Stimulated activated CD8-positive, alpha-beta memory T cell treated with anti-CD3 and anti-CD28 coated beads, Interleukin-7, amount 100 ng/mL, for 24 hours (primary cell): ENCODE measurements at regions not wholly inside any gene's neighbourhood (a gene's known extent, or its start where the extent isn't known, plus 50 kb on each side); places are given as distances from the start of the nearest gene placed in this dataset.

Experiments
- DNase-seq: peaks from one replicate; pipeline ENCODE4 v3.0.0-alpha.2; 2020; ENCODE audit warnings: low read depth

DNA sequence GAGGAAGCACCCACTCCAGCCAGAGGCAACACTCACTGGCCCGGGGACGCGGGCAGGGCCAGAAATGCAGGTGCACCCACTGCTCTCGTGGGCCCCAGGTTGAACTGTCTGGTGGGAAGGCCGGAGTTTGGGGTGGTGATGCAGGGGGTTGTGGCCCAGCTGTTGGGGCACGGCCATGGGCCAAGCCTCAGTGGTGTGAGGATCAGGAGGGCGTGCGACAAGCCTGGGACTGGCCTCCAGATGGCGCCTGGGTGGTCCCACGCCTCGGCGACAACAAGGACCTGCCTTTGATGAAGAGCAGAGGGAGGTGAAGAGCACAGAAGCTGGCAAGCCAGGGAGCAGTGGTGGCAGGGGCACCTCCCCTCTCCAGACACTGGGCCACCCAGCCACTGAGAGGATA, 240.8 kb downstream of the BRD1 start:
- DNase-seq, result no peak

GRCh38 chr22:49586244-49586748, 241.4 kb downstream of the BRD1 start:
- no peak for DNase-seq

GRCh38 chr22:49585461-49586243, 242.0 kb downstream of the BRD1 start:
- no peak for DNase-seq

GRCh38 chr22:49583886-49584505, 243.7 kb downstream of the BRD1 start:
- no peak for DNase-seq

DNA sequence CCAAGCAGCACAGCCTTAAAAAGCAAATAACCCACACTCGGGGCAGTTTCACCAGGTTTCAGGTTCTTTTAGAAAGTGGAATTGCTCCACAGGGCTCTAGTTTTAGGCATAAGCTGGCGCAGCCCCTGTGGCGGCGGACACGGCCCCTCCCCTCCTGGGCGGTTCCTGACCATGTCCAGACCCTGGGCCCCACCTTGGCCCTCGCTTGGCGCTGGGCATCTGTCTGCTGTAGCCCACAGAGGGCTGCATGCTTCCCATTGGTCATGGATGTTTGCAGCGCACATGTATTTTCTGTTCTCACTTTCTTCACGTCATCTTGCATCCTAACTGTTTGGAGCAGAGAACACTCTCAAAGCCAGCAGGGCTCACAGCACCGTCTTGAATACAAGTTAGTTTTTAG, 244.3 kb downstream of the BRD1 start:
- DNase-seq, result no peak

- no peak for DNase-seq
Observed at GRCh38 chr22:49582678-49583077, 245.0 kb downstream of the BRD1 start.

DNA sequence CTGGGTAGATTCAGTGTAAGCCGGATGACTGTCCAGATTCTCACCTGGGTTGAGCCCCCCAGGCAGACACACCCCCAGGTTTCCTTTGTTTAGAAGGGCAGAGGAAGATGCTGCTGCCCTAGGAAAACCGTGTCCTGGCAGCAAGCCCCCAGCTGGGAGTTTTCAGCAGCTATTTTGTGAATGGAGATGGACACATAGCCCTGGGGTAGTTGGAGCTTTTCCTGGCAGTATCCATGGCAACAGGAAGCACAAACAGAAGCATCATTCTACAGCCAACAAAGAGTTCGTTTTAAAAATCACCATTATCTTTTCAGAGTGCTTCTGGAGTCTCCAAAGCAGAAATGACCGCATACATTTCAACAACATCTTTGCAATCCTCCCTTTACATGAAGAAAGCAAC, 245.5 kb downstream of the BRD1 start:
- no peak for DNase-seq

- DNase-seq, result no peak
Observed at GRCh38 chr22:49580024-49580423, 247.6 kb downstream of the BRD1 start.

DNA sequence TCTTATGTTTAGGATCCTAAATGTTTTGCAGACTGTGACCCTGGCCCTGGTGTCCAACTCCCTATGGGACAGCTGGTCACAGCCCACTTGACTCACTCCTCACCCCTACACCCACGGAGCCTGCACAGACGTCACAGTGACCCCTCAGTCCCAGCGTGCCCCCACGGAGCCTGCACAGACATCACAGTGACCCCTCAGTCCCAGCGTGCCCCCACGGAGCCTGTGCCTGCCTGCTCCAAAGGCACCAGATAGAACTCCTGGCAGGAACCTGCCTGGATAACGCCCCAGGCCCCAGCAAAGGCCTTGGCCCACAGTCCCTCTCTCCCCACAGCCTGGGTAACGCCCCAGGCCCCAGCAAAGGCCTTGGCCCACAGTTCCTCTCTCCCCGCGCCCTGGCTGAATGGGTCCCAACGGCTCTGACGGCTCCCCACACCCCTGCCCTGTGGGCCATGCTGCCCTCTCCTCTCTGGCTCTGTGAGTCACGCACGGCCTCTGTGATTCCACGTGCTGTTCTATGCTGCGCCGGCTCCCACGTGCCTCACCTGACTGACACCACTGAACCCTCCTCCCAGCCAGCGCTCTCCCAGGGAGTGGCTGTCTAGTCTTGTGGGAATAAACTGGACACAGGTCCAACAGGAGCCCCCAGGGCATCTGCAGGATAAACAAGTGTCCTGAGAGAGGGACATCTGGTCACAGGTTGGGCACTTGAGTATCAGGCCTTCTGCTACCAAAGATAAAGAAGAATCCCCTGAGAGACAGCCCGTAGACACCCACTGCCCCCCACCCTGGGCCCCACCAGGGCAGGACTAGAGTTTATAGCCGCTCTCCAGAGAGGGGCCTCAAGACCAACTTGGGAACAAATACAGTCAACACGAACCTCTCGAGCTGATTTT, 250.3 kb downstream of the BRD1 start:
- DNase-seq, result no peak

GRCh38 chr22:49576241-49577141, 251.2 kb downstream of the BRD1 start:
- DNase-seq, result no peak

DNA sequence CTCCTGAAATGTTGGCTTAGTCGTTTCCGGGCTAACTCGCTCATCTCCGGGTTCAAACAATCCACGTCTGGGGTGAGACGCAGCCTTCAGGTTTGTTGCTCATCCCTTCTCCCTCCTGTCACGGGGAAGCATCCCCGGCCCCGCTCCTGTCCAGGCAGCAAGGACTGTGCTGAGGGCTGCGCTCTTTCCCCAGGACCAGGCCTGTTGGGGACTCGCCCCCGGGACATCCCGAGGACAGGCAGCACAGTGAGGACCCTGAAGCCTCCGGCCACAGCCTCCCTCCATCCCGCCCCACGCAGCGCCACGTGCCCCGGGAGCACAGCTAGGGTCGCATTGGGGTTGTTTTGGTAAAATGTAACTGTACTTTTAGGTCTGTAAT, 252.0 kb downstream of the BRD1 start:
- DNase-seq, result no peak

DNA sequence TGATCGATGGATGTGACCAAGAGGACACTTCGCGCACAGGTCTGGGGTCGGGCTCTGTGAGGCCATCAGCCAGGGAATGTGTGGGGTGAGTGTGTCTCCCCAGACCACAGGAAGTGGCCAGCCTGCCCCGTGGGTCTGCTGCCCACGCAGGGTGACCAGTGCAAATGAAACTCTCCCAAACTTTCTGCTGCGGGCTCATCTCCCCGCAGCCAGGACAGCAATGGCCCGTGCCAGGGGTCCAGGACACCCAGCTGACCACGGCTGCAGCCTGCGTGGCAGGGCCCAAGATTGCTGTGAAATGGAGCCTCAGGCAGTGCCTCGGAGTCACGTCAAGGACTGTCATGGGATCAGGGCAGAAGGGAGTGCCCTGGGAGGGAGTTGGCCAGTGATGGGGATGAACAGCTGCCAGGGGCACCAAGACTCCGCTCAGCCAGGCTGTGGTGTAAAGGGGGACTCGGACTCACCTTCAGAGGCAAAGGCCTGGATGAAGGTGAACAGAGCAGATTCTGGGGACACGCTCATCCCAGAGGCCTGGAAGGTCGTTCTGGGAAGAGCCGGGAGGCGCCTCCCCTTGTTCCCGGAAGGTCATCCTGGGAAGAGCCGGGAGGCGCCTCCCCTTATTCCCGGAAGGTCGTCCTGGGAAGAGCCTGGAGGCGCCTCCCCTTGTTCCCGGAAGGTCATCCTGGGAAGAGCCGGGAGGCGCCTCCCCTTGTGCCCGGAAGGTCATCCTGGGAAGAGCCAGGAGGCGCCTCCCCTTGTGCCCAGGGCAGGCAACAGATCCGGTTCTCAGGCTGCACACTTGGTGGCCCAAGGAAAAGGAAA, 252.6 kb downstream of the BRD1 start:
- DNase-seq, result no peak

DNA sequence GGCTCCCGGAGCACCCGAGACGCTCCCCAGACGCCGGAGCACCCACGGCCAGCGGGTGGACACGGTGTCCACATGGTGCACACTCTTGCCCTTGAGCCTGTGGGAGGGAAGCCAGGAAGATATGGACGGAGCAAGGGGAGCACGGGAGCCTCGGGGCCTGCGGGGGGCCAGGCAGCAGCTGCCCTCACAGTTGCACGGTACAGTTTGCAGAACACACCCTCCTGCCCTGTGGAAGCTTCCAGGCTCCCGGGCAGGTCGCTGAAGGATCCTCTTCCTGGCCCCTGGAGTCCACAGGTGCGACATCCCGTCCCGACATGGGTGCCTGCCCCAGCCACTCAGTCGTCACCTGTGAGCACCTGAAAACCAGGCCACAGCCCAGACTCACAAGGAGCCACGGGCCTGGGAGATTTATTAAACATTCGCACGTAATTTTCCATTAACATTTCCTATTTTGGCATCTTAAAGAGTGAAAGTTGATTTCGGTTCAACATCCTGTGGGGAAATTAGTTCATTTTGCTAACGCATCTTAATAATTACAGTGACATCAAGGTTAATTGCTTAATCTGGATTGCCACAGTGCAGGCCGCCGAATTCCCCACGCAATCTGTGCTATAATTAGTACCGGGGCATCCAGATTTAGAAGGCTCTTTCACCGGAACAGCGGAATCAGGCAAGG, 253.3 kb downstream of the BRD1 start:
- no peak for DNase-seq

GRCh38 chr22:49573109-49573765, 254.4 kb downstream of the BRD1 start:
- DNase-seq, result no peak

- no peak for DNase-seq
Observed at GRCh38 chr22:49571326-49571725, 256.3 kb downstream of the BRD1 start.

DNA sequence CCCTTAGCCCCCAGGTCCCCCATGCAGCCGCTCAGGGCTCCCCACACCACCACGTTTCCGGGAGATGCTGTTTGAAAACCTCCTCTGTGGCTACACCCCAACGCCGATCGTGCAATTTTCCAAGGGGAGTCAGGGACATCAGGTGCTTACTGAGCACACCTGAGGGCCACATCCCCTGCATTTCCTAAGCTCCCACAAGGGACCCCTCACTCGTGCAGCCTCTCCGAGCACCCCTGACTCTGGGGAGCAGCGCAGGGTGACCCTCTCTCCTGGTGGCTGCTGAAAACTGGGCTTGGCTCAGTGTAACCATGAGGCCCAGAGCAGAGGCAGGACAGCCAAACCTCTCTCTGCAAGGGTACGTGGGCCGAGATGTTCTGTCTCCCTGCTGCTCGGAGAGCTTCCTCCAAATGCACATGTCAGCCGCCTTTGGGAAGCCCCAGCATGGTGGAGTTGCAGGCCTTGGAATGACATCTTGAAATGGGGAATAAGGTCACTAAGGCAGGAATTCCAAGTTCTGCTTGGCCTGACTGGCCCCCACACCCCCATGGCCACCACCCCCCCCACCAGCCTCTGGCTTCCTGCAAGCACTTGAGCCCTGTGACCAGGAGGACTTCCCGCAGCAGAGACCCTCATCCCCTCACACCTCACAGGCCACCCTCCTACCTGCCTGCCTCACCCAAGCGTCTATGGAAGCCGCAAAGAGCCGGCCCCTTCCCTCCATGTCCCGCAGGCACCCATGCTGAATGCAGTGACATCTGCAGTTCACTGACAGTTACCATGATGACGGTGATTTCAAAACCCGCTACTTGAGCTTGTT, 257.4 kb downstream of the BRD1 start:
- DNase-seq, result no peak

GRCh38 chr22:49569286-49570031, 258.2 kb downstream of the BRD1 start:
- no peak for DNase-seq

GRCh38 chr22:49568751-49569285, 258.9 kb downstream of the BRD1 start:
- DNase-seq, result no peak
